AG09309 (cell line): ENCODE measurements at regions not wholly inside any gene's neighbourhood (a gene's known extent, or its start where the extent isn't known, plus 50 kb on each side); places are given as distances from the start of the nearest gene placed in this dataset.

Source experiments
- DNase-seq: peaks from one replicate; pipeline ENCODE4 v3.0.0-alpha.2; 2010; ENCODE audit warnings: low read depth
- H3K4me3 ChIP-seq: 2 replicates; pipeline ENCODE4 v1.5.1; 2011; ENCODE audit warnings: mild to moderate bottlenecking, low read depth, low read length, moderate library complexity; ENCODE audit not compliant: control insufficient read depth
- TF ChIP-seq, protein P1 (sequence below): IDR thresholded peaks from 2 replicates; pipeline ENCODE4 v1.5.1; 2011; ENCODE audit warnings: mild to moderate bottlenecking, low read depth, low read length, inconsistent platforms; ENCODE audit not compliant: insufficient read depth, control insufficient read depth; ENCODE audit errors: missing control alignments

DNA sequence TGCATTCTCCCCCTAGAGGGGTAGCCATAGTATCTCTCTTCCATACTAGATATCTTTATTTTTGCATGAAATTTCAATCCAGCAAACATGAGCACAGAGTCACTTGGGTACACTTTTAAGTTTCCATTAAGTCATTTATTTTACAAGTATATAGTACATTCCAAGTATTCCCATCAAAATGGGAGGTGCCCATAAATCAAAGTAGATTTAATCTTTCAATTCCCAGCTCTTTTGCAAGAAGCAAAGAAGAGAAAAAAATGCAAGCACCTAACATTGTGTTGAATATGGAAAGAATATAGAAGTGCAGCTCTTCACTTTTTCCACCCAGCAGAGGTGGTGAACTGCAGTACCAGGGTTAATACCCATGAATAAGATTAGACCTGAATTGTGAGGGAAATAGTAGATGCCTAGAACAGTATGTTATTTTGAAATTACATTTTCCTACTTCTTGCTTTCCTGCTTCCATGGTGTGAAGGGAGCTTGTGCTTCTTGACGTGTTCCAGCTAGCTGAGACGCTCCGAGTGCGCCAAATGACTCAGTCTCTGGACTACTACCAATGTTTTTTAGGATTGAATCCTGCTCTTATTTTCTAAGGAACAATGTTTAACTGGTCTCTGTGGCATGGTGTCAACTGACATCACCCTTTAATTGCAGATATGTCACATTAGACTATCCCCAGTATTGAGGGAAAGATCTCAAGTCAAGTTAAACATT, 151.1 kb upstream of the MAF start:
- DNase-seq = no peak
- TF ChIP-seq, protein P1, sequence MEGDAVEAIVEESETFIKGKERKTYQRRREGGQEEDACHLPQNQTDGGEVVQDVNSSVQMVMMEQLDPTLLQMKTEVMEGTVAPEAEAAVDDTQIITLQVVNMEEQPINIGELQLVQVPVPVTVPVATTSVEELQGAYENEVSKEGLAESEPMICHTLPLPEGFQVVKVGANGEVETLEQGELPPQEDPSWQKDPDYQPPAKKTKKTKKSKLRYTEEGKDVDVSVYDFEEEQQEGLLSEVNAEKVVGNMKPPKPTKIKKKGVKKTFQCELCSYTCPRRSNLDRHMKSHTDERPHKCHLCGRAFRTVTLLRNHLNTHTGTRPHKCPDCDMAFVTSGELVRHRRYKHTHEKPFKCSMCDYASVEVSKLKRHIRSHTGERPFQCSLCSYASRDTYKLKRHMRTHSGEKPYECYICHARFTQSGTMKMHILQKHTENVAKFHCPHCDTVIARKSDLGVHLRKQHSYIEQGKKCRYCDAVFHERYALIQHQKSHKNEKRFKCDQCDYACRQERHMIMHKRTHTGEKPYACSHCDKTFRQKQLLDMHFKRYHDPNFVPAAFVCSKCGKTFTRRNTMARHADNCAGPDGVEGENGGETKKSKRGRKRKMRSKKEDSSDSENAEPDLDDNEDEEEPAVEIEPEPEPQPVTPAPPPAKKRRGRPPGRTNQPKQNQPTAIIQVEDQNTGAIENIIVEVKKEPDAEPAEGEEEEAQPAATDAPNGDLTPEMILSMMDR = no peak

GRCh38 chr16:79750311-79750710, 149.8 kb upstream of the MAF start:
- no peak overlapping the region for H3K4me3 ChIP-seq
- TF ChIP-seq, protein P1 = no peak
- DNase-seq = no peak

More for the DNA sequence above, 151.1 kb upstream of the MAF start:
- no peak overlapping the region for H3K4me3 ChIP-seq

DNA sequence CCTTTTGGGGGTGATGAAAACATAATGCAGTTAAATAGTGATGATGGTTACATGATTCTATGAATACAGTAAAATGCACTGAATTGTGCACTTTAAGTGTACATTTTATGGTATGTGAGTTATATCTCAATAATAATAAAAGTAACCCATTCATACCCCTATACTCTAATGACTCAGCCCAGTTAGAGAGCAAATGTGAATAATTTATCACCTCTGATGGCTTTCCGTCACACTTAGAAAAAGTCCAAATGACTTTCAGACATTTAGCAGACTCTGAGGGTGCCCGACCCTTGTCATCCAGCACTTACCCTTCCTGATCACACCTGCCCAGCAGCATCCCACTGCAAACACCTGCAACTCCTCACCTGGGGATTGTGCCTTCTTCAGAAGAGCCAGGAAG, 148.1 kb upstream of the MAF start:
- TF ChIP-seq, protein P1 = no peak
- DNase-seq = no peak
- H3K4me3 ChIP-seq = no peak overlapping the region

DNA sequence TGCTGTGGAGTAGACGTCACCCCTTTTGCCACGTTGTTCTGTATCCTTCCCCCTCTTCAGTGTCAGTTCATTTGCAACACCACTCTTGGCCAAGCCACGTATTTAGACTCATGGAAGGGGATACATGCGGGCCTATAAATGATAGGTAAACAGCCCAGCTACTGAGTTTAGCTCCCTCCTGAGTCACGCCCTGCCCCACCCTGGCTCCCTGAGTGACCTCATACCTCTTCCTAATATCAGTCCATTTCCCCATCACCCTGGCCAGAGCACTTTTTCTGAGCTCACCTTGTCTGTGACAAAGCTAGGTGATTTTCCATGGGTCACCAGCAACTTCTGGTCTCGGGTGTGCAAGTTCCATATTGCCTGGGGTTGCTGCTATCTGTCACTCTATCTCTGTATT, 147.2 kb upstream of the MAF start:
- no peak for DNase-seq
- H3K4me3 ChIP-seq = no peak overlapping the region
- TF ChIP-seq, protein P1 = no peak

- no peak overlapping the region for H3K4me3 ChIP-seq
- TF ChIP-seq, protein P1 = no peak
- no peak for DNase-seq
Measured at GRCh38 chr16:79740252-79740651, 139.7 kb upstream of the MAF start.

DNA sequence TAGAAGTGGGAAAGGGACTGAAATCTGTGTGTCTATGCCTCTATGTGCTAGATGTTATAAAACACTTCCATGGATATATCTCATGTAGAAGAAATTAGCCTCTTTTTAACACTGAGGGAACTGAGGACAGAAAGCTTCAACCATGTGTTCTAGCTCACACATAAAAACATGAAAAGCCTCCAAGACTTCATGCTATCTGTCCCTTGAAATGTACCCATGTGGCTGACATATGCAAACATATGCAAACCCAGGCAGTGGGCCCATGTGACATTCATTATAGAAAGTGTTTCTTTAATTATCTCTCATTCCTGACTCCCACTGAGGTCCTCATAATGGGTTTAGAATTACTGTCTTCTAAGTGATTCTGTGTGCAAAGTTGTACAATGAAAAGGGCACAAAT, 134.7 kb upstream of the MAF start:
- TF ChIP-seq, protein P1 = no peak
- no peak for DNase-seq
- H3K4me3 ChIP-seq = no peak overlapping the region
